Aorta (tissue), 5 donors: ENCODE measurements at regions not wholly inside any gene's neighbourhood (a gene's known extent, or its start where the extent isn't known, plus 50 kb on each side); places are given as distances from the start of the nearest gene placed in this dataset.

ENCODE experiments used
- ATAC-seq: fragments of 200-7000 bp; cut with Tn5 transposase; one replicate; pipeline ENCODE4 v1.9.1; 2022; ENCODE audit warnings: moderate library complexity; ENCODE audit not compliant: low FRiP score
- DNase-seq, 2 donors: peaks; one replicate each; pipeline ENCODE4 v3.0.0-alpha.2; 2020
- H3K27ac ChIP-seq, 2 donors: one replicate each; pipeline ENCODE4 v1.5.1; 2013; ENCODE audit warnings: low read length in 2 of 2, mild to moderate bottlenecking in 2 of 2, moderate library complexity in 2 of 2, control low read depth in 1 of 2, inconsistent platforms in 1 of 2, low read depth in 1 of 2
- H3K27me3 ChIP-seq, 2 donors: one replicate each; pipeline ENCODE4 v1.6.1; 2013; ENCODE audit warnings: control low read depth in 1 of 2, low read length in 1 of 2, mild to moderate bottlenecking in 1 of 2, moderate library complexity in 1 of 2; ENCODE audit not compliant: insufficient read depth in 2 of 2, control insufficient read depth in 1 of 2
- H3K36me3 ChIP-seq, 2 donors: one replicate each; pipeline ENCODE4 v1.6.1; 2013; ENCODE audit warnings: control low read depth in 1 of 2, low read length in 1 of 2, mild to moderate bottlenecking in 1 of 2; ENCODE audit not compliant: insufficient read depth in 2 of 2, control insufficient read depth in 1 of 2
- H3K4me1 ChIP-seq, 2 donors: one replicate each; pipeline ENCODE4 v1.6.1; 2013; ENCODE audit warnings: low read length in 2 of 2, control low read depth in 1 of 2, mild to moderate bottlenecking in 1 of 2, moderate library complexity in 1 of 2; ENCODE audit not compliant: insufficient read depth in 2 of 2, control insufficient read depth in 1 of 2
- H3K4me3 ChIP-seq, 2 donors: one replicate each; pipeline ENCODE4 v1.5.1; 2013; ENCODE audit warnings: low read length in 2 of 2, control low read depth in 1 of 2, mild to moderate bottlenecking in 1 of 2
- H3K9me3 ChIP-seq: one replicate; pipeline ENCODE4 v1.6.1; 2013; ENCODE audit warnings: mild to moderate bottlenecking, low read length; ENCODE audit not compliant: control insufficient read depth
- WGBS, 2 donors: extraction: QIAGEN DNeasy Blood & Tissue Kit; methylation state at CpG; one replicate each; pipeline ENCODE4 v1.1.7; 2013; 5-methylcytosine and 5-hydroxymethylcytosine counted together
- intact Hi-C, 2 donors: fragments of 100-400 bp; cut with DNase I; formaldehyde crosslinking; loops; one replicate each; pipeline versions ENCODE4 v1.14.2 to v1.15.0; 2022
- donor health status: healthy with polysubstance abuse.
- donor health status: Bipolar disorder and iron deficiency.
- donor health status: DM: no; HTN: no; CAD: no.
- donor health status: DM: no; HTN: no; CAD: no.
- donor health status: DM: yes; HTN: yes; CAD: no.

DNA sequence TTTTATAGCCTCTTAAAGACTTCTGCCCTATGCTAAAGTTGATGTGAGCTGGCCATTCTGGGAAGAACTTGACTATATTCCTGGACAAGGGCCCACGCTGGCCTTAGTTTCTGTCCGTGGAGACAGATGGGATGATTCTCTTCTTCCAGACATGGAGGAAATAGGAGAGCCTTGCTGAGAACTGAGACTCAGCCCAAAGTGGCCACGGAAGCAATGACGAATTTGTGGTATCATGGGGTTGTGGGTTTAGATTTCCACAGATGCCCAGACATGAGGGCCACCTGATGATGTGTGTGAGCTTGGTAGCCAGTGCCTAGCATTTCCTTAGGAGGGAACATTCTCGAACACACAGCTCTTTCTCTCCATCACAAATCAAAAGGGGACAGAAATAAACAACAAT is 309.1 kb downstream of the NSG2 start:
- Histone ChIP-seq H3K36me3 (no peaks in the 10 kb centered on the region), H3K9me3 (peaks cover 1% of the 10 kb centered on the region), H3K27me3 (no peaks in the 10 kb centered on the region), H3K27ac (no peak overlapping the region), H3K4me3 (no peak overlapping the region), H3K4me1 (peaks cover 0 to 2% of the 10 kb centered on the region in 2 donors)
- intact Hi-C loops = no loop called here
- 76 to 86% methylated on average over 5 of the region's 5 CpGs for WGBS, 2 donors
- no peak for ATAC-seq
- peak in 1 of 2 donors; percentile 66 for DNase-seq

DNA sequence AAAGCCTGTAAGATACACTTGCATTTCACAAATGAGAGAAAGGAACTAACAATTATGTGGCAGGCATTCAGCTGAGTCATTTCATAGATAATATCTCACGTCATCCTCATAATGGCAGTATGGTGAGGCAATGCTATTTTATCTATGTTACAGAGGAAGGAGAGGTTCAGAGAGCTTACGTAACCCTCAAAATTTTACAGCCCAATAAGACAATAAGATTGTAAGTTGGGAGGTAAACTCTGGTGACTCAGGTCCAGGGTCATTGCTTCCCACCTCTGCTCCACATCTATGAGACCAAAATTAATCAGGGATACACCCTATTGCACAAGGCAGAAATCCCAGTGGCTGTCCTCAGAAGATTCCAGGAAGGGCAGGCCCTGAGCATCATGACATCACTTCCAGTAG is 309.7 kb downstream of the NSG2 start:
- H3K9me3 ChIP-seq = peaks cover 1% of the 10 kb centered on the region
- H3K36me3 ChIP-seq = no peaks in the 10 kb centered on the region
- DNase-seq (no peak), ATAC-seq (peak; percentile 67)
- H3K27ac ChIP-seq = no peak overlapping the region
- intact Hi-C loops = no loop called here
- no peaks in the 10 kb centered on the region for H3K27me3 ChIP-seq
- WGBS, 2 donors = 77 to 82% methylated on average over 2 of the region's 2 CpGs
- H3K4me1 ChIP-seq = no peaks in the 10 kb centered on the region
- no peak overlapping the region for H3K4me3 ChIP-seq

DNA sequence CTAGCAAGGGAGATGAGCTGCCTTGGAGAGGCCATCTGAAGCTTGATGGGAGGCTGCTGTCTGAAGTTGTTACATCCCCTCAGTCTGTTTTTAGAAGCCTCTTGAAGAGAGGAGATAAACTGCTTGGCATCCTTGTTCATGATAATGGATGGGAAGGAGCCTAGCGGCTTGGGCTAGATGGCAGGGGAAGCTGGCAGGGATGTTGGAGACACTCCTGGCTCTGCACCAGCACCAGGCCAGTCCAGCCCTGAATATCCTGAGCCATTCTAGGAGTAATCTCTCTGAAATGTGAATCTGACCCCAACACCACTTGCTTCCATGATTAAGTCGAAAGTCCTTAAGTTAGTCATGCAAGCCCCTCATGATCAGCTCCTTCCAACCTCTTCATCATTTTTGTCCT is 310.5 kb downstream of the NSG2 start:
- Histone ChIP-seq H3K4me1 (no peaks in the 10 kb centered on the region), H3K4me3 (no peak overlapping the region), H3K36me3 (no peaks in the 10 kb centered on the region), H3K27ac (no peak overlapping the region), H3K27me3 (no peaks in the 10 kb centered on the region), H3K9me3 (peaks cover 1% of the 10 kb centered on the region)
- 92 to 97% methylated on average over 2 of the region's 2 CpGs for WGBS, 2 donors
- intact Hi-C loops = no loop called here
- DNase-seq (no peak), ATAC-seq (no peak)

DNA sequence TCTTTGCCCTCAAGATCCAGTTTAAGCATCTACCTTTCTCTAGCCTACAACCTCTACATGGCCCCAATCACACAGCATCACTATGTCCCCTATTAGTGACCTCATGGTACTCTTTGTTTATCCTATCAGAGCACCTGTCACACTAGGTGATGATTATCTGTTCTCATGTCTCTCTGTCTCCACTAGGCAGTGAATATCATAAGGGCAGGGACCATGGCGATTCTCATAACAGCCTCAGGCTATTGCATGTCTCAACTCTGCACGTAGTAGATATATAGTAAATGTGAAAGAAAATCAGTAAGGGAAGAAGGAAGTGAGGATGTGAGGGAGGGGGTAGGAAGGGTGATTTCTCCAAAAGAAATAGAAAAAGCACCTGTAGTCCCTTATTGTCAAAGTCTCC is 311.0 kb downstream of the NSG2 start:
- H3K4me3 ChIP-seq = no peak overlapping the region
- peaks cover 1% of the 10 kb centered on the region for H3K9me3 ChIP-seq
- no peak overlapping the region for H3K27ac ChIP-seq
- DNase-seq = no peak
- WGBS, 2 donors = 94 to 97% methylated on average over 2 of the region's 2 CpGs
- no peaks in the 10 kb centered on the region for H3K27me3 ChIP-seq
- intact Hi-C loops = no loop called here
- no peaks in the 10 kb centered on the region for H3K4me1 ChIP-seq
- no peak for ATAC-seq
- H3K36me3 ChIP-seq = no peaks in the 10 kb centered on the region

DNA sequence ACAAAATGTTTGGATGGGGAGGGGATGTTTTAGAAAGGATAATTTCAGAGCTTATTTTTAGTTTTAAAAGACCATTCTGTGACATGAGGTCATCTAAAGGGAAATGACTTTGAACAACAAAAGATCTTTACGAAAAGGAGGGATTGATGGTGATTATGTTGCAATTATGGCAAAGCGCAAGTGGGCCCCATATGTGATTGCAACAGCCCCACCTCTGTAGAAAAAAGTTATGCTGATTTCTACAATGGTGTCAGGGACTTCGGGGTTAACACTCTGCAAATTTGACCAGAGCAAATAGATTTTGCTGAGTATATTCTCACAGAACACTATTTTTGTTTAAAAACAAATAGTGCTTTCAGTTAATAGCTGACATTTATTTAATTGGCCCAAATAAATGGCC is 312.8 kb downstream of the NSG2 start:
- H3K4me3 ChIP-seq = no peak overlapping the region
- peaks cover 1% of the 10 kb centered on the region for H3K9me3 ChIP-seq
- WGBS, 2 donors = 91 to 95% methylated on average over 3 of the region's 3 CpGs
- no peak overlapping the region for H3K27ac ChIP-seq
- ATAC-seq (no peak), DNase-seq (no peak)
- H3K27me3 ChIP-seq = no peaks in the 10 kb centered on the region
- intact Hi-C loops = no loop called here
- no peaks in the 10 kb centered on the region for H3K36me3 ChIP-seq
- no peaks in the 10 kb centered on the region for H3K4me1 ChIP-seq

DNA sequence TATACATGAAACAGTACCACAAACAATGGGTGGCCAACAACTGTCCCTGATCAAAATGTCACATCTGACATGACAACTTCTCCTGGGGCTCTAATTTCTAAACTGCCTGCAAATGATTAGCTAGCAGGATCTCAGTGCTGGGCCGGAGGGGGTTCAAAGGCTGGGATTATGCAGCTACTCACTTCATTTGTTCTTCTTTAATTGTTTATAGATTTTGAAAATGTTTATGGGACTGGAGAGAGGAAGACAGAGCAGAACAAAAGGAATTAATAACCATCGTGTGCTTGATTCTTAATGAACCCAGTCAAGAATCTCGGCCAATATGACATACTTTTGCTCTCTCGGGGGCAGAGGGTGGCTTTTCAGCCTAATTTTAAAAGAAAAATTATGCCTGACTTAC is 313.6 kb downstream of the NSG2 start:
- no peak for ATAC-seq
- intact Hi-C loops = no loop called here
- Histone ChIP-seq H3K9me3 (peaks cover 1% of the 10 kb centered on the region), H3K4me1 (no peaks in the 10 kb centered on the region), H3K27ac (no peak overlapping the region), H3K4me3 (no peak overlapping the region), H3K27me3 (no peaks in the 10 kb centered on the region), H3K36me3 (no peaks in the 10 kb centered on the region)
- no peak for DNase-seq
- 92 to 97% methylated on average over 4 of the region's 4 CpGs for WGBS, 2 donors

DNA sequence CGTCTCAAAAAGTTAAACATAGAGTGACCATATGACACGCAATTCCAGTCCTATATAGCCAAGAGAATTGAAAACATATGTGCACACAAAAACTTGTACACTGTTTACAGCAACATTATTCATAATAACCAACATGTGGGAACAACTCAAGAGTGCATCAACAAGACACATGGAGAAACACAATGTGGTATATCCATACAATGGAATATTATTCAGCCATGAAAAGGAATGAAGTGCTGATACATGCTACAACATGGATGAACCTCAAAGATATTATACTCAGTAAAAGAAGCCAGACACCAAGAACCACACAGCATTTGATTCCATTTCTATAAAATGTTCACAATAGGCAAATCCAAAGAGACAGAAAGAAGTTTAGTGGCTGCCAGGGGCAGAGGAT is 317.0 kb downstream of the NSG2 start:
- H3K27ac ChIP-seq = no peak overlapping the region
- ATAC-seq (no peak), DNase-seq (no peak)
- H3K4me1 ChIP-seq = no peaks in the 10 kb centered on the region
- H3K27me3 ChIP-seq = no peaks in the 10 kb centered on the region
- H3K9me3 ChIP-seq = no peaks in the 10 kb centered on the region
- no peak overlapping the region for H3K4me3 ChIP-seq
- H3K36me3 ChIP-seq = no peaks in the 10 kb centered on the region
- intact Hi-C loops = no loop called here
- 92 to 93% methylated on average over 2 of the region's 2 CpGs for WGBS, 2 donors

DNA sequence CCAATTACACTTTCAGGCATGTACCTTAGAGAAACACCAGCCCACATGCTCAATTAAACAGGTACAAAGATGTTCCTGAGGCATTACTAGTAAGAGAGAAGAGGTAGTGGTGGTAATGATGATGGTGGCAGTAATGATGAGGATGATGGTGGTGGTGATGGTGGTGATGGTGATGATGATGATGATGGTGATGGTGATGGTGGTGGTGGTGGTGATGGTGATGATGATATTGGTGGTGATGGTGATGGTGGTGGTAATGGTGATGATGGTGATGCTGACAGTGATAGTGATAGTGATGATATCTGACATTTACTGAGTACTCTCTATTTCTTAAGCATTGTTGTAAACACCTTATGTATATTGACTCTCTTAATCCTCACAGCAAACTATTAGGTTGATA is 318.4 kb downstream of the NSG2 start:
- intact Hi-C loops = no loop called here
- Histone ChIP-seq H3K36me3 (no peaks in the 10 kb centered on the region), H3K4me1 (no peaks in the 10 kb centered on the region), H3K4me3 (no peak overlapping the region), H3K27ac (no peak overlapping the region), H3K9me3 (no peaks in the 10 kb centered on the region), H3K27me3 (no peaks in the 10 kb centered on the region)
- ATAC-seq (no peak), DNase-seq (no peak)

DNA sequence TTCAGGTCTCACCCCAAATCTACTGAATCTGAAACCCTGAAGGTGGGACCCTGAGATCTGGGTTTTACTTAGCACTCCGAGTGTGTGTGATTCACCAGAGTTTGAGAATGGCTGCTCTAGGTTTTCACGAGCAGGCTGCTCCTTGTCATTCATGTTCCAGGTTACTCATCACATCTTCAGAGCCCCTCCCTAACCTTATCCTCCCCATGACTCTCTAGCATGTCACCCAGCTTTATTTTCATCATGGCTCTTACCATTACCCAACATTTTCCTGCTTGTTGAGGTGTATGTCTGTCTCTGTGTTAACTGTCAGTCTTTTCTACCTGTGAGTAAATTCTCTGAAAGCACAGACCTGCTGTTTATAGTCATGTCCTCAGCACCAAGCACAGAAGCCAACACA is 319.2 kb downstream of the NSG2 start:
- WGBS, 2 donors = 90 to 93% methylated on average over 2 of the region's 2 CpGs
- Histone ChIP-seq H3K4me3 (no peak overlapping the region), H3K27me3 (no peaks in the 10 kb centered on the region), H3K36me3 (no peaks in the 10 kb centered on the region), H3K4me1 (no peaks in the 10 kb centered on the region), H3K9me3 (no peaks in the 10 kb centered on the region), H3K27ac (no peak overlapping the region)
- ATAC-seq = no peak
- intact Hi-C loops = no loop called here
- no peak for DNase-seq
